GM18502 (cell line): ENCODE measurements at regions not wholly inside any gene's neighbourhood (a gene's known extent, or its start where the extent isn't known, plus 50 kb on each side); places are given as distances from the start of the nearest gene placed in this dataset.

Experiments used
- ATAC-seq: cut with Tn5 transposase; IDR thresholded peaks from one replicate; pipeline ENCODE4 v1.9.1; 2021; ENCODE audit warnings: mild to moderate bottlenecking; ENCODE audit not compliant: unreplicated experiment, poor library complexity

- ATAC-seq = no peak
These were observed 751.9 kb upstream of the POT1 start for GRCh38 chr7:125681508-125681907.

GRCh38 chr7:125678771-125679170 is 749.1 kb upstream of the POT1 start:
- ATAC-seq = no peak

GRCh38 chr7:125675640-125676039 is 746.0 kb upstream of the POT1 start:
- ATAC-seq = no peak

GRCh38 chr7:125675169-125675568 is 745.5 kb upstream of the POT1 start:
- no peak for ATAC-seq

DNA sequence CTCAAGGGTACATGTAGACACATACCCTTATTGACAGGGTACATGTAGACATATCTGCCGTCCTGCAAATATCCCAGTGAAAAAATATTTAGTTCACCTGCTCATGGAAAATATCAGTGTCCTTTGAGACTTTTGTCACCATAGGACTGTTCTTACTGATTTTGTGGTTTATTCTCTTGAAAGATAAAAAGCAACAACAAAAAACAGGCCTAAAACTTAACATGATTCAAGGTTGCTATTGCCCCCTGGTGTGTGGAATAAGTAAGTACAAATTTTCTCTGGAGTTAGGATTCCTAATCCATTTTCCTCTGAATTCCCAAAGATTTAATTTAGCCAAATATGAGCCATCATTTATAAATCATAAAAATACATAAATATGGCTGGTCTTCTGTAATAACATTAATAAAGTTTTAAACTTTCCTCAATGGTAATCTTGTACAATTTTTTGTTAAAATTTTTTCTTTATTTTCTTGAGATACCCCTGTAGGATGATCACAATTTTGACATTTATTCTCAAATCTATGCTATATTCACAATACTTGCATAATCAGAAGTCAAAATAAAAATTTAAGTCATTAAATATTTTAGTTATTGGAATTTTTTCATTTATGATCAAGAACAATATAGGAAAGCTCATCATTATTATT is 741.4 kb upstream of the POT1 start:
- no peak for ATAC-seq

DNA sequence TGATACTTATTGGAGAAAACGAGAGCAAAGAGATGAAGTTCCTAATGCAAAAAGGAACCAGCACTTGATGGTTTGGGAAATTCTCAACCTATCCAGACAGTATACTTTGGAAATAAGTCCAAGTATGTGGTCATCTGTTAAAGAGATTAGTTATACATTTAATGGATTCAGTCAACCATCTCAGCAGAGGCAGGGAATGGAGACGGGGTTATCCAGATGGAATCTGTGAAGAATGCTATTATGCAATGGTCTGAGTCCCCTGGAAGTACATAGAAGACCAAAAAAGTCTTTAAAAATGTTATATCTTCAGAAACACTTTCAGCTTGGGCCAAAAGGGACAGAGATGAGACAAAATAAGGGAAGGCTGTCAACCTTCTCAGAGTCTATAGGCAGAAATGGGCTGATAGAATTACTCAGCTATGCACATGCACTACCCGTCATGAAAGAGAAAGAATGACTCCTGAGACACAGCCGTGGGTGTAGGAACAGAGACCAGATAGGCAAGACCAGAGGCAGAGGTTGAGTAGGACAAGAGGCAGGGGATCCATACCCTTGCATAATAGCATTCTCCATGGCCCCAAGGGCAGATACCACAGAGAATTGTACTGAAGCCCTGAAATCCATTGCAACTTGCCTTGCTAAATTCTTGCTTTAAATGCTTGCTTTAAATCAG is 738.8 kb upstream of the POT1 start:
- no peak for ATAC-seq

DNA sequence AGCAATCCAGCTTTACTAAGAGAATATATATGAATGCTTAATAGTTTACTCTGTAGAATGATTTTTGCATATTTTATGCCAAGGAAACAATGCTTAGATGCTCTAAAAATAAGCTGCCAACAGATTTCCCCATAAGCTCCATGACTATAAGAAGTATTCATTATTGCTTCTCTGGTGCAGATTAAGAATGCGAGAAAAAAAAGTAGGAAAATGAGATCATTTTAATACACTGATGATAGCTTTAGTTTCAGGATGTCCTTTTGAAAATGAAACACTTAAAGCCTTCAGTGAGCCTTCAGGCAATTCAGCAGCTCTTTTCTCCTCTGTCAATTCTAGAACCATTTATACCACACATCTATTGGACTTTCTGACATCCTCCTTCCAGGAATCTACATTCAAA is 735.0 kb upstream of the POT1 start:
- no peak for ATAC-seq

- no peak for ATAC-seq
These were observed 734.3 kb upstream of the POT1 start for GRCh38 chr7:125663961-125664360.

- no peak for ATAC-seq
These were observed 732.1 kb upstream of the POT1 start for GRCh38 chr7:125661677-125662076.

- no peak for ATAC-seq
These were observed 731.4 kb upstream of the POT1 start for GRCh38 chr7:125661006-125661405.

GRCh38 chr7:125654076-125654475 is 724.5 kb upstream of the POT1 start:
- no peak for ATAC-seq

- no peak for ATAC-seq
These were observed 722.4 kb upstream of the POT1 start for GRCh38 chr7:125651823-125652528.

DNA sequence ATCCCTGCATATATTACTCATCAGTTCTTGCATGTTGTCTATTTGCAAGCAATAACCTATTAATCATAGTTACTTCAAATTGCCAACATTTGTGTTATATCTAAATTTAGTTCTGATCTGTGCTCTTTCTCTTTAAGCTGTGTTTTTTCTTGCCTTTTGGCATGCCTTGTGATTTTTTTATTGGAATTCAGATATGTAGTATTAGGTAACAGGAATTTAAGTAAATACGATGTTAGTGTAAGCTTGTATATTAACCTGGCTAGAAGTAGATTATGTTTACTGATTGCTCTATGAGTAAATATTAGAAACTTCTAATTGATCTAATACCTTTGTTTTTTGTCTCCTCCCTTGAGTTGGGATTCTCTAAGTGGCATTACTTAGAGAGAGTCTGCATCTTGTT is 718.9 kb upstream of the POT1 start:
- ATAC-seq = no peak

GRCh38 chr7:125645770-125646169 is 716.1 kb upstream of the POT1 start:
- ATAC-seq = no peak

DNA sequence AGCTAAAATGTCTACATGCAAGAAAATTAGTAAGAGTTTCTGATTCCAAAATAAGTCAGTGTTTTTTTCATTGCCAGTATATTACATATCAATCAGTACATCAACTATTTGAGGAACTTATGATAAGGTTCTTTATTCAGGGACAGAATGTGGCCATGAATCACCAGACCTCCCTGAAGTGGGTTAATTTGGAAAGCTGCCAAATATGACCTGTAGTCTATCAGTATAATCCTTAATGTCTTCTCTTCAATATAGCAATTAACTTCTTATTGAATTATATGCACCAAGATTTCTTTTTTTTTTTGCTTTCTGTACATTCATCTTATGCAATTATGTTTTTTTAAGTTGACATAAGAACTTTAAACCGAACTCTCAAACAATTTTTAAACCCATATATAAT is 714.5 kb upstream of the POT1 start:
- no peak for ATAC-seq

- no peak for ATAC-seq
These were observed 713.7 kb upstream of the POT1 start for GRCh38 chr7:125643302-125643701.

- no peak for ATAC-seq
These were observed 712.3 kb upstream of the POT1 start for GRCh38 chr7:125641884-125642283.

DNA sequence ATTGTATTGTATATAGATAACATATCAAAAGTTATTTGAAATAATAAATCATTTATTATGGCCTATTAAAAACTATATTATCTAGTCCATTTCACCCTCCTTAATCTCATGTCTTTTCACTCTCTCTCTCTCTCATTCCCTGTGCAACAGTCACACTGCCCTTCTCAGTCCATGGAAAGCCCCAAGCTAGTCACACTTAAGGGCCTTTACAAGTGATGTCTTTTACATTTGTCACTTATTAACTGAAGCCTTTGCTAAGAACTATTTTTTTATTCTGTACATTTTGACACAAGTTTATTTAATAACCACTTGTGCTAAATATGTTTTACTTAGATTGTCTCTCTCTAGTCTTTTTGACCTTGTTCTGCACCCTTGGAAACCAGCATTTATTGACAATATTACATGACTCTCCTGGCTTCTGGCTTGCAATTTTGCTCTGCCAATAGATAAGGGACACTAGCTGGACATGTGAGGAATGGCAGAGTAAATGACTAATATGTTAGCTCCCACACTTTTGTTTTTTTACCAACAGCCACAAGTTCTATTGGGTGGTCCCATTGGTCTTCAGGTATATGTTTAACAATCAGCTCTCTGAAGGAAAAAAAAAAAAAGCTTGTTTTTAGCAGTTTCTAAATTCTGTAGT is 706.8 kb upstream of the POT1 start:
- no peak for ATAC-seq

DNA sequence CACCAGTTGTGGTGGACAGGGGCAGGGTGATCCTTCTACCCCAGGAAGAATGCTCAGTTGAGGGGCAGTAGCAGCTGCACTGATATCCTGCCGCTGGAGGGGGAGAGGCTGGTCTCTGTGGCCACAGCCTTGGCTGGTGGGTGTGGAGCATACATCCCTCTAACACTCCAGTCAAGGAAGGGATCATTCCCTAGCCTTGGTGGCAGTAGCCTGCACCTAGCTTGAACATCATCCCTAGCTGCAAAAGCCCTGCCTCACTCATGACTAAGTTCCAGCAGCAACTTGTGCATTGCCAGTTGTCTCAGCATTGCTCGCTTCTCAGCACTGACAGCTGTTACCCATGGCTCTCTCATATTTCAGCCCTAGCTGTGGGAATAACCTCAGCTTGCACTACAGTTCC is 688.9 kb upstream of the POT1 start:
- ATAC-seq = no peak

- no peak for ATAC-seq
These were observed 682.0 kb upstream of the POT1 start for GRCh38 chr7:125611582-125611981.

- ATAC-seq = no peak
These were observed 677.0 kb upstream of the POT1 start for GRCh38 chr7:125606671-125607070.
